CD4-positive, alpha-beta T cell (primary cell): ENCODE measurements at regions not wholly inside any gene's neighbourhood (a gene's known extent, or its start where the extent isn't known, plus 50 kb on each side); places are given as distances from the start of the nearest gene placed in this dataset.

Experiments
- ATAC-seq: fragments of 200-7000 bp; cut with Tn5 transposase; one replicate; pipeline ENCODE4 v1.10.0; 2022; ENCODE audit warnings: mild to moderate bottlenecking; ENCODE audit not compliant: poor library complexity
- CTCF ChIA-PET: fragments of 350-600 bp; sonication (Branson Sonifier 250); formaldehyde crosslinking; loops from one replicate; lab custom pipeline; 2021; ENCODE audit warnings: antibody characterized with exemption, inconsistent platforms; lab: Charles Lee
- POLR2A ChIA-PET: fragments of 350-600 bp; sonication (Branson Sonifier 250); formaldehyde crosslinking; loops from one replicate; lab custom pipeline; 2021; ENCODE audit warnings: antibody characterized with exemption, inconsistent platforms; lab: Charles Lee
- DNase-seq, 14 experiments: peaks; one replicate each; pipeline ENCODE4 v3.0.0-alpha.2; 2013 to 2020; ENCODE audit warnings: mixed read lengths in 2 of 14
- H3K27ac ChIP-seq, 2 donors: one replicate each; pipeline versions ENCODE4 v1.5.1 to v1.7.0; 2013; ENCODE audit warnings: low read length in 2 of 2, low read depth in 1 of 2, mild to moderate bottlenecking in 1 of 2
- H3K27me3 ChIP-seq, 2 experiments: 1 replicate in 1 of 2; 2 replicates in 1 of 2; pipeline versions ENCODE4 v1.6.1 to v1.7.0; 2013; ENCODE audit warnings: low read length in 2 of 2, control low read depth in 1 of 2, mild to moderate bottlenecking in 1 of 2, moderate library complexity in 1 of 2; ENCODE audit not compliant: insufficient read depth in 2 of 2, control insufficient read depth in 1 of 2
- H3K36me3 ChIP-seq: one replicate; pipeline ENCODE4 v1.6.1; 2013; ENCODE audit warnings: low read length, control low read depth; ENCODE audit not compliant: insufficient read depth
- H3K4me1 ChIP-seq: one replicate; pipeline ENCODE4 v1.6.1; 2013; ENCODE audit warnings: low read length, control low read depth; ENCODE audit not compliant: insufficient read depth
- H3K4me3 ChIP-seq: one replicate; pipeline ENCODE4 v1.5.1; 2013; ENCODE audit warnings: mild to moderate bottlenecking, low read length, moderate library complexity
- H3K9me3 ChIP-seq, 2 experiments: 1 replicate in 1 of 2; 2 replicates in 1 of 2; pipeline versions ENCODE4 v1.6.1 to v1.7.0; 2013; ENCODE audit warnings: low read length in 2 of 2, mild to moderate bottlenecking in 2 of 2, control low read depth in 1 of 2, moderate library complexity in 1 of 2; ENCODE audit not compliant: control insufficient read depth in 1 of 2, insufficient read depth in 1 of 2
- H3K27ac Mint-ChIP-seq: one replicate; pipeline ENCODE4 v1.8.0; 2020; ENCODE audit warnings: mixed read lengths
- H3K27me3 Mint-ChIP-seq: one replicate; pipeline ENCODE4 v1.8.0; 2021; ENCODE audit warnings: mixed read lengths
- H3K36me3 Mint-ChIP-seq: one replicate; pipeline ENCODE4 v1.8.0; 2021; ENCODE audit warnings: low read depth, mixed read lengths
- H3K4me1 Mint-ChIP-seq: one replicate; pipeline ENCODE4 v1.8.0; 2021; ENCODE audit warnings: low read depth, mixed read lengths
- H3K4me3 Mint-ChIP-seq: one replicate; pipeline ENCODE4 v1.8.0; 2020; ENCODE audit warnings: mild to moderate bottlenecking, mixed read lengths
- H3K9me3 Mint-ChIP-seq: one replicate; pipeline ENCODE4 v1.8.0; 2020; ENCODE audit warnings: mixed read lengths
- CTCF ChIP-seq: fragments of 200-600 bp; IDR thresholded peaks from one replicate; pipeline ENCODE4 v1.8.0; 2022; ENCODE audit warnings: antibody characterized with exemption, mild to moderate bottlenecking
- intact Hi-C, 2 experiments: fragments of 100-400 bp; cut with DNase I in 1 of 2; cut with micrococcal nuclease in 1 of 2; formaldehyde crosslinking; loops; one replicate each; pipeline versions ENCODE4 v1.15.1 to v1.9.0; 2023 to 2025; cut with DNase I, micrococcal nuclease

GRCh38 chr3:159249472-159250174, 447.8 kb downstream of the MFSD1 start:
- intact Hi-C loops, result no loop called here
- no peak for TF ChIP-seq CTCF
- no peak for ATAC-seq
- Mint-ChIP-seq H3K27ac (no peak overlapping the region), H3K9me3 (peaks cover 20% of the 10 kb centered on the region), H3K4me3 (no peak overlapping the region), H3K27me3 (peaks cover 10% of the 10 kb centered on the region), H3K4me1 (no peaks in the 10 kb centered on the region), H3K36me3 (no peaks in the 10 kb centered on the region)
- DNase-seq, result no peak
- ChIA-PET POLR2A (no interaction called here), CTCF (no interaction called here)
- H3K9me3 ChIP-seq, result peaks cover 0 to 15% of the 10 kb centered on the region in 2 experiments
- no peaks in the 10 kb centered on the region for H3K27me3 ChIP-seq
- no peak overlapping the region for H3K4me3 ChIP-seq
- H3K27ac ChIP-seq, result no peak overlapping the region
- no peaks in the 10 kb centered on the region for H3K36me3 ChIP-seq
- H3K4me1 ChIP-seq, result no peaks in the 10 kb centered on the region

DNA sequence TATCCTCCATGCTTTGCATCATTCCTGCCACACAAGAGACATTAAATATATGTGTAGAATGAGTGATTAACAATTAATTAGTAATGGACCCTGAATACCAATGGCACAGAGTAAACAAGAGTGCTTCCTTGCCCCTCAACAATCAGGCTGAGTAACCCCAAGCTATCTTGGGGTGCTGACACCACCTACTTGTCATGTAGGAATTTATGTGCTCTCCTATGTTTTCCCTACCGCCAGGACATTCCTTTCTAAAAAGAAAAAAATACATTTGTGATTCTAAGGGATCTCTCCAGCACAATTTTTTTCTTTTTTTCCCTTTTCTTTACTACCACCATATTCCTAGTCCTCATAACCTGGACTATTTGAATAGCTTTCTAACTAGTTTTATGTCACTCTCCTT, 449.1 kb downstream of the MFSD1 start:
- CTCF ChIA-PET, result no interaction called here

DNA sequence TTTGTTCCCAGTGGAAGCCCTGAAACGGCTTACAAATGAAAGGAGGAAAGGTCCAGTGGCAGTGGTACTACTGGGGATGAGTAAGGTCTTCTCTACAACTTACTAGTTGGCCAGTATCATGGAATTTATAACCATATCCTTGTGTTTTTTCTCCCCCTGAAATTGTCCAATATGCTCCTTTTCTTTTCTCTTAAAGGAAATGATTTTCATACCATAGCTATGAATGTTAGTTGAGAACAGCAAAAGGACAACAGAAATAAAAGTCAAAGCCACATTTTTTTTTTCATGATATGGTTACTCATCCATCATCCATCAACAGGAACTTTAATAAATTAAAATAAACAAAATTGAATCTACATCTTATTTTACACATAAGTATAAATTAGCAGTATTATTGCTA, 450.4 kb downstream of the MFSD1 start:
- POLR2A ChIA-PET, result interaction anchor here (0.6 kb wide), 1 partner anchor 50 kb away, joined by 3 read pairs; no protein-coding TSS in a partner anchor
- ATAC-seq, result no peak
- Histone ChIP-seq H3K27ac (no peak overlapping the region), H3K4me1 (no peaks in the 10 kb centered on the region), H3K9me3 (peaks cover 0 to 15% of the 10 kb centered on the region in 2 experiments), H3K36me3 (no peaks in the 10 kb centered on the region), H3K27me3 (no peaks in the 10 kb centered on the region), H3K4me3 (no peak overlapping the region)
- no peak for TF ChIP-seq CTCF
- no peak overlapping the region for H3K27ac Mint-ChIP-seq
- peaks cover 20% of the 10 kb centered on the region for H3K9me3 Mint-ChIP-seq
- intact Hi-C loops, result no loop called here
- H3K4me3 Mint-ChIP-seq, result no peak overlapping the region
- CTCF ChIA-PET, result no interaction called here
- H3K27me3 Mint-ChIP-seq, result peaks cover 17% of the 10 kb centered on the region
- H3K36me3 Mint-ChIP-seq, result no peaks in the 10 kb centered on the region
- DNase-seq, result no peak
- H3K4me1 Mint-ChIP-seq, result no peaks in the 10 kb centered on the region

More for the DNA sequence above, 449.1 kb downstream of the MFSD1 start:
- Histone ChIP-seq H3K9me3 (peaks cover 0 to 15% of the 10 kb centered on the region in 2 experiments), H3K4me3 (no peak overlapping the region), H3K27ac (no peak overlapping the region), H3K36me3 (no peaks in the 10 kb centered on the region), H3K27me3 (no peaks in the 10 kb centered on the region), H3K4me1 (no peaks in the 10 kb centered on the region)
- Mint-ChIP-seq H3K4me1 (no peaks in the 10 kb centered on the region), H3K9me3 (peaks cover 20% of the 10 kb centered on the region), H3K27me3 (peaks cover 15% of the 10 kb centered on the region), H3K4me3 (no peak overlapping the region), H3K36me3 (no peaks in the 10 kb centered on the region), H3K27ac (no peak overlapping the region)
- DNase-seq (no peak), ATAC-seq (no peak)
- intact Hi-C loops, result no loop called here
- TF ChIP-seq CTCF, result no peak
- POLR2A ChIA-PET, result interaction anchor here (0.6 kb wide), 1 partner anchor 377 kb away, joined by 3 read pairs; no protein-coding TSS in a partner anchor
